Smooth muscle cell (in vitro differentiated cells): ENCODE measurements at regions not wholly inside any gene's neighbourhood (a gene's known extent, or its start where the extent isn't known, plus 50 kb on each side); places are given as distances from the start of the nearest gene placed in this dataset.

ENCODE experiments used
- DNase-seq: peaks from one replicate; lab custom pipeline; 2025; ENCODE audit not compliant: unreplicated experiment; lab: John Stamatoyannopoulos, UW
- H2AFZ ChIP-seq: fragments of 200-600 bp; sonication (generic); 2 replicates; pipeline ENCODE4 v1.6.0; 2016; ENCODE audit warnings: antibody characterized with exemption, low read depth, mild to moderate bottlenecking
- H3F3A ChIP-seq: fragments of 200-600 bp; sonication (generic); 2 replicates; pipeline ENCODE4 v1.6.0; 2017; ENCODE audit warnings: antibody characterized with exemption, low read depth
- H3K27ac ChIP-seq: fragments of 200-600 bp; sonication (generic); 2 replicates; pipeline ENCODE4 v1.5.1; 2016; ENCODE audit warnings: low read depth, mild to moderate bottlenecking
- H3K27me3 ChIP-seq: fragments of 200-600 bp; sonication (generic); 2 replicates; pipeline ENCODE4 v1.6.1; 2016; ENCODE audit warnings: low read depth, mild to moderate bottlenecking
- H3K36me3 ChIP-seq: fragments of 200-600 bp; sonication (generic); 2 replicates; pipeline ENCODE4 v1.5.1; 2016; ENCODE audit warnings: low read depth
- H3K4me1 ChIP-seq: fragments of 200-600 bp; sonication (generic); 2 replicates; pipeline ENCODE4 v1.5.1; 2016; ENCODE audit warnings: low read depth
- H3K4me2 ChIP-seq: fragments of 200-600 bp; sonication (generic); 2 replicates; pipeline ENCODE4 v1.6.0; 2016; ENCODE audit warnings: mild to moderate bottlenecking
- H3K4me3 ChIP-seq: fragments of 200-600 bp; sonication (generic); 2 replicates; pipeline ENCODE4 v1.5.1; 2016; ENCODE audit warnings: mild to moderate bottlenecking
- H3K79me2 ChIP-seq: fragments of 200-600 bp; sonication (generic); 2 replicates; pipeline ENCODE4 v1.6.0; 2016; ENCODE audit warnings: low read depth, mild to moderate bottlenecking
- H3K9ac ChIP-seq: fragments of 200-600 bp; sonication (generic); 2 replicates; pipeline ENCODE4 v1.6.0; 2016; ENCODE audit warnings: low read depth
- H3K9me3 ChIP-seq: fragments of 200-600 bp; sonication (generic); replicated peaks from 2 replicates; pipeline ENCODE4 v1.5.1; 2016; ENCODE audit warnings: low read depth
- H4K20me1 ChIP-seq: fragments of 200-600 bp; sonication (generic); 2 replicates; pipeline ENCODE4 v1.6.0; 2016; ENCODE audit warnings: low read depth
- CTCF ChIP-seq: fragments of 200-600 bp; sonication (generic); IDR thresholded peaks from 2 replicates; pipeline ENCODE4 v1.5.1; 2017; ENCODE audit warnings: borderline replicate concordance, mild to moderate bottlenecking, antibody characterized with exemption; ENCODE audit not compliant: insufficient read depth, poor library complexity, severe bottlenecking
- WGBS: methylation state at CpG from one replicate; pipeline ENCODE4 v1.1.7; 2016; ENCODE audit warnings: low lambda C conversion rate; 5-methylcytosine and 5-hydroxymethylcytosine counted together

GRCh38 chr4:34790131-34790530, 1454.2 kb downstream of the ARAP2 start:
- no CpG with 5 or more reads among the region's 2 CpGs for WGBS
- no peak overlapping the region for H3K4me2 ChIP-seq
- H3K36me3 ChIP-seq = no peaks in the 10 kb centered on the region

GRCh38 chr4:34791209-34791608, 1453.1 kb downstream of the ARAP2 start:
- Histone ChIP-seq H3K9ac (no peak overlapping the region), H3K36me3 (no peaks in the 10 kb centered on the region), H3F3A (no peaks in the 10 kb centered on the region), H3K4me2 (no peak overlapping the region), H3K4me1 (no peaks in the 10 kb centered on the region), H3K27ac (no peak overlapping the region), H4K20me1 (no peaks in the 10 kb centered on the region), H3K4me3 (no peak overlapping the region), H3K9me3 (no peaks in the 10 kb centered on the region), H3K79me2 (no peaks in the 10 kb centered on the region), H2AFZ (no peak overlapping the region), H3K27me3 (no peaks in the 10 kb centered on the region)
- no CpG with 5 or more reads among the region's 2 CpGs for WGBS
- no peak for DNase-seq
- no peak for TF ChIP-seq CTCF

More at GRCh38 chr4:34790131-34790530, 1454.2 kb downstream of the ARAP2 start:
- Histone ChIP-seq H3K27ac (no peak overlapping the region), H3K27me3 (no peaks in the 10 kb centered on the region), H3K9me3 (no peaks in the 10 kb centered on the region), H3K9ac (no peak overlapping the region), H3F3A (no peaks in the 10 kb centered on the region), H2AFZ (no peak overlapping the region), H3K4me3 (no peak overlapping the region), H3K4me1 (no peaks in the 10 kb centered on the region), H4K20me1 (no peaks in the 10 kb centered on the region), H3K79me2 (no peaks in the 10 kb centered on the region)
- DNase-seq = no peak
- no peak for TF ChIP-seq CTCF

- Histone ChIP-seq H3F3A (no peaks in the 10 kb centered on the region), H3K27me3 (no peaks in the 10 kb centered on the region), H3K4me3 (no peak overlapping the region), H4K20me1 (no peaks in the 10 kb centered on the region), H3K4me1 (no peaks in the 10 kb centered on the region), H3K9me3 (no peaks in the 10 kb centered on the region), H3K4me2 (no peak overlapping the region), H3K9ac (no peak overlapping the region), H3K27ac (no peak overlapping the region), H2AFZ (no peak overlapping the region), H3K79me2 (no peaks in the 10 kb centered on the region), H3K36me3 (no peaks in the 10 kb centered on the region)
- no peak for DNase-seq
- WGBS = no CpG with 5 or more reads among the region's 1 CpG
- TF ChIP-seq CTCF = no peak
Observed at GRCh38 chr4:34800953-34801352, 1443.4 kb downstream of the ARAP2 start.

- no peak for TF ChIP-seq CTCF
- Histone ChIP-seq H3K4me1 (no peaks in the 10 kb centered on the region), H3K36me3 (no peaks in the 10 kb centered on the region), H4K20me1 (no peaks in the 10 kb centered on the region), H3F3A (no peaks in the 10 kb centered on the region), H3K4me2 (no peak overlapping the region), H3K27me3 (no peaks in the 10 kb centered on the region), H2AFZ (no peak overlapping the region), H3K9me3 (no peaks in the 10 kb centered on the region), H3K27ac (no peak overlapping the region), H3K79me2 (no peaks in the 10 kb centered on the region), H3K4me3 (no peak overlapping the region), H3K9ac (no peak overlapping the region)
- DNase-seq = no peak
- no CpG with 5 or more reads among the region's 3 CpGs for WGBS
Observed at GRCh38 chr4:34814266-34814665, 1430.0 kb downstream of the ARAP2 start.
